ENCODE measurements at regions not wholly inside any gene's neighbourhood (a gene's known extent, or its start where the extent isn't known, plus 50 kb on each side); places are given as distances from the start of the nearest gene placed in this dataset.

GRCh38 chr17:72562615-72563188 is 441.9 kb downstream of the SOX9 start:
- POLR2A ChIA-PET, result no interaction called here
- CTCF ChIA-PET, result interaction anchor here (0.7 to 1.1 kb wide), 3 partner anchors 30 to 165 kb away, joined by 3 to 7 read pairs (median 3); no protein-coding TSS in a partner anchor
- no peaks in the 10 kb centered on the region for H3K27me3 Mint-ChIP-seq (ENCODE audit: low read depth)
- ATAC-seq (no peak), DNase-seq (ENCODE audit: low spot score) (no peak)
- TF ChIP-seq ATF3 (CRISPR knock-in tag; conservative IDR thresholded peaks at IDR 0.05) (no peak), CDX4 (CRISPR knock-in tag; IDR thresholded peaks at IDR 0.05; ENCODE audit: borderline replicate concordance) (no peak), MLX (CRISPR knock-in tag; IDR thresholded peaks at IDR 0.05) (no peak), PREB (CRISPR knock-in tag; IDR thresholded peaks at IDR 0.05; ENCODE audit: borderline replicate concordance) (no peak), ZNF512 (CRISPR knock-in tag; IDR thresholded peaks at IDR 0.05; ENCODE audit: borderline replicate concordance) (no peak)
- H3K4me1 Mint-ChIP-seq, result peaks cover 6% of the 10 kb centered on the region
- no peak overlapping the region for H3K4me3 Mint-ChIP-seq
- H3K27ac Mint-ChIP-seq, result no peak overlapping the region
- no peaks in the 10 kb centered on the region for H3K9me3 Mint-ChIP-seq
- H3K36me3 Mint-ChIP-seq, result no peaks in the 10 kb centered on the region

- Mint-ChIP-seq H3K4me1 (peaks cover 6% of the 10 kb centered on the region), H3K4me3 (no peak overlapping the region), H3K9me3 (no peaks in the 10 kb centered on the region), H3K27me3 (ENCODE audit: low read depth) (no peaks in the 10 kb centered on the region), H3K36me3 (no peaks in the 10 kb centered on the region), H3K27ac (no peak overlapping the region)
- CTCF ChIA-PET, result no interaction called here
- POLR2A ChIA-PET, result no interaction called here
- no peak for DNase-seq (ENCODE audit: low spot score)
- no peak for ATAC-seq
- TF ChIP-seq JAZF1 (CRISPR knock-in tag; IDR thresholded peaks at IDR 0.05) (no peak), ELF4 (CRISPR knock-in tag; IDR thresholded peaks at IDR 0.05; ENCODE audit: low read depth) (no peak), AFF4 (CRISPR knock-in tag; IDR thresholded peaks at IDR 0.05; ENCODE audit: borderline replicate concordance) (no peak), GTF2I (CRISPR knock-in tag; conservative IDR thresholded peaks at IDR 0.05) (no peak), SOX15 (CRISPR knock-in tag; IDR thresholded peaks at IDR 0.05) (no peak), MXD4 (CRISPR knock-in tag; IDR thresholded peaks at IDR 0.05; ENCODE audit: borderline replicate concordance) (no peak), SP1 (CRISPR knock-in tag; conservative IDR thresholded peaks at IDR 0.05) (no peak), TEAD1 (CRISPR knock-in tag; IDR thresholded peaks at IDR 0.05) (no peak), ARID4B (CRISPR knock-in tag; IDR thresholded peaks at IDR 0.05; ENCODE audit: borderline replicate concordance) (no peak), FOXK1 (CRISPR knock-in tag; IDR thresholded peaks at IDR 0.05) (no peak), JUN (CRISPR knock-in tag; IDR thresholded peaks at IDR 0.05) (no peak), ZNF232 (CRISPR knock-in tag; IDR thresholded peaks at IDR 0.05) (no peak), ESRRA (CRISPR knock-in tag; IDR thresholded peaks at IDR 0.05; ENCODE audit: borderline replicate concordance) (no peak), SMAD3 (CRISPR knock-in tag; IDR thresholded peaks at IDR 0.05; ENCODE audit: borderline replicate concordance) (no peak), ZNF416 (CRISPR knock-in tag; IDR thresholded peaks at IDR 0.05) (no peak), ZNF121 (CRISPR knock-in tag; IDR thresholded peaks at IDR 0.05) (no peak), ZNF263 (CRISPR knock-in tag; IDR thresholded peaks at IDR 0.05; ENCODE audit: low read depth) (no peak), IRF2 (CRISPR knock-in tag; IDR thresholded peaks at IDR 0.05; ENCODE audit: borderline replicate concordance, low read depth) (no peak)
Measured at GRCh38 chr17:72563952-72564351, 443.1 kb downstream of the SOX9 start.

Data from WTC11 (cell line).